Activated CD4-positive, alpha-beta T cell treated with anti-CD3 and anti-CD28 coated beads for 4 hours (primary cell): ENCODE measurements at regions not wholly inside any gene's neighbourhood (a gene's known extent, or its start where the extent isn't known, plus 50 kb on each side); places are given as distances from the start of the nearest gene placed in this dataset.

ENCODE experiments used
- DNase-seq, 2 donors: peaks; one replicate each; pipeline ENCODE4 v3.0.0-alpha.2; 2020

- DNase-seq, result no peak
Measured at GRCh38 chr2:168380500-168380899, 75.6 kb upstream of the CERS6 start.

GRCh38 chr2:168392024-168392423 is 64.0 kb upstream of the CERS6 start:
- no peak for DNase-seq

GRCh38 chr2:168392797-168393196 is 63.3 kb upstream of the CERS6 start:
- DNase-seq, result no peak

- no peak for DNase-seq
Measured at GRCh38 chr2:168394262-168394661, 61.8 kb upstream of the CERS6 start.

GRCh38 chr2:168396131-168396530 is 59.9 kb upstream of the CERS6 start:
- DNase-seq, result no peak

GRCh38 chr2:168397629-168398028 is 58.4 kb upstream of the CERS6 start:
- no peak for DNase-seq

- no peak for DNase-seq
Measured at GRCh38 chr2:168401048-168401556, 55.0 kb upstream of the CERS6 start.

- DNase-seq, result no peak
Measured at GRCh38 chr2:168401771-168402170, 54.3 kb upstream of the CERS6 start.

GRCh38 chr2:168402531-168402930 is 53.5 kb upstream of the CERS6 start:
- DNase-seq, result no peak

- no peak for DNase-seq
Measured at GRCh38 chr2:168403736-168404135, 52.3 kb upstream of the CERS6 start.

- no peak for DNase-seq
Measured at GRCh38 chr2:168404764-168405163, 51.3 kb upstream of the CERS6 start.
